ENCODE measurements at regions not wholly inside any gene's neighbourhood (a gene's known extent, or its start where the extent isn't known, plus 50 kb on each side); places are given as distances from the start of the nearest gene placed in this dataset.
"Not testable (repeated sequence)": the region's sequence is repeated elsewhere in the genome, so short reads cannot be mapped to it uniquely, and the experiment has no call there.

DNA sequence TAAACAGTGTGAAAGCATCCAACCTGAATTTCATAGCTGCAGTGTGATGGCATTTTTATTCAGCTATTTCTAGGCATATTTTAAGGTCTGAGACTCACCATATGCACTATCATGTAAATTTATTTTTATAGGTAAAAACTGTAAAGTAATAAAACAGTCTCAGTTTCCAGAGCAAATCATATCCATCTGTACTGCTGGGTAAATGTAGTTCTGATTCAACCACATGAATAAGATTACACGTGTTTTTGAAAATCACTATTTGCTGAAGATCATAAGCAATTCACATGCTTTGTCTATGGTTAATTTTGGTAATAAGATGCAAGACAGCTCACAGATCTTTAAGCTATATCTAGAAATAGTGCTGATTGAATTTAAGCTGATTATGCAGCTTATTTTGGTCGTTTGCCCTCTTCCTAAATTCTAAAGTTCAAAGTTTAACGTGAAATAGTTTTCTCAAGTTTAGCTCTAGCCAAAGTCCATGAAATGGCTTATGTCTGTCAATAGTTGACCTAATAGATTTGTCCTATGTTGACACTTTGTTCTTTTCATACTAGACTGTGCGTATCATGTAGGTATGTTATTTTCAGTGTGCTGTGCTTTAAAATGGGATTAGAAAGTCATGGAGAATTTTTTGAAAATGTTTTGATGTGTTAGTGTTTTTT, 489.0 kb downstream of the USP25 start:
- no peak for DNase-seq (ENCODE audit: low read depth)

DNA sequence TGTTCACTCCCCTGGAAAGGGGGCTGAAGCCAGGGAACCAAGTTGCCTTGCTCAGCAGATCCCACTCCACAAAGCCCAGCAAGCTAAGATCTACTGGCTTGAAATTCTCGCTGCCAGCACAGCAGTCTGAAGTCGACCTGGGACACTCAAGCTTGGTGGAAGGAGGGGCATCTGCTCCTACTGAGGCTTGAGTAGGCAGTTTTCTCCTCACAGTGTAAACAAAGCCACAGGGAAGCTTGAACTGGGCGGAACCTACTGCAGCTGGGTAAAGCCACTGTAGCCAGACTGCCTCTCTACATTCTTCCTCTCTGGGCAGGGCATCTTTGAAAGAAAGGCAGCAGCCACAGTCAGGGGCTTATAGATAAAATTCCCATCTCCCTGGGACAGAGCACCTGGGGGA, 495.0 kb downstream of the USP25 start:
- DNase-seq (ENCODE audit: low read depth), result not testable (repeated sequence)

DNA sequence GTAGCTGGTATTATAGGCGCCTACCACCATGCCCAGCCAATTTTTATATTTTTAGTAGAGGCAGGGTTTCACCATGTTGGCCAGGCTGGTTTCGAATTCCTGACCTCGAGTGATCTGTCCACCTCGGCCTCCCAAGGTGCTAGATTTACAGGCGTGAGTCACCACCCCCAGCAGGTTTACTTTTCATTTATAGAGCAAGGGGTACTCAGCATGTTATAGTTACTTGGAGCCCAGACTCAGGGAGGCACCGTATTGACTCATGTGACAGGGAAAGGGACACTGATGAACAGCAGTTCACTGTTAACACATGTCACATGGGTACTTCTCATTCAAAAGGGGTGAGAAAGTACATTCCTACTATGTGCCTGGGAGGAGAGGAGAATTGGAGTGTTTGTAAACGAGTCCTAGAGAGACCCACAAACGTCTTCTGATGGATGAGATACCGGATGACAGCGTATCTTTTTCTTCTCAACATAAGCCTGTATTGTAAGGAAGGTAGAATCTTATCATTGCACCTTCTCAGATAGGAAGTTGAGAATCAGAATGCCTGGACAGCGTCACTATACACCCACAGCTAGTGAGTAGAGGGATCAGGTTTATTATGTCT, 510.0 kb downstream of the USP25 start:
- peak; percentile 4 for DNase-seq (ENCODE audit: low read depth)

DNA sequence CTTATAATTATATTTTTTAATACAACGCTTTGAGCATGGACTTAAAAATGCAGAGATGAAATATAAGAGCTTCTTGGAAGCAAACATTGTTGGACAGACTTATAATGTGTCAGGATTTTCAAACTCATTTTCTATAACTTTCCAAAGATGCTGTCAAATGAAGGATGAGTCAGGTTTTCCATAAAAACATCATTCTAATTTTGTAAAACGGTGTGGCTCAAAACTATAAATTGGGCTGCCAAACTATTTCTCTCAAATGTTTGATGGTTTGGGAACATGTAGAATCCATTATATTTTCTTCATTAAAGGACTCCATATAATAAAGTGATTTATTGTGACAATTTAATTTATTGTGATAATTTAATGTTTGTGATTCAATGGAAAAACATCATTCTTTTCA, 511.2 kb downstream of the USP25 start:
- DNase-seq (ENCODE audit: low read depth), result no peak

DNA sequence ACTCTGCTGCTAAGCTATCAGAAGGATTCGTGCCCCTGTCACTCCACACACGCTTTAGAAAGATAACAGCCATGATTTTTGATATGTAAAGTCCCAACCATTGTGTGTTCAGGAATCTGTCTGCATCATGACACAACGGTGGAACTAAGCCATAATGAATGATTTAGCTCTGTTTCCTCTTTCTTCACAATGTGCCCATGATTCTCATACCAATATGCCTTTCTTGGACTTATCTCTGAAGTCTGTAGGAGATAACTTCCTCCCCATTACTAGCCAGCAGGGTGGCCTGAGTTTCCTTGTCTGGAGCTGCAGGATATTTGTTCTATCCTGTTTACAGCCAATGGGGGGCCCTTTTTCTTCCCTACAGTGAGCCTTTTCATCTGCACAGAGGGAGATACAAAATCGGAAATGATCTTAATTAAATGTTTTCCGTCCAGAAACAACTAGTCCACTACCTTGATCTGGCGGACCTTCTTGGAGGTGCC, 511.7 kb downstream of the USP25 start:
- peak; percentile 77 for DNase-seq (ENCODE audit: low read depth)

DNA sequence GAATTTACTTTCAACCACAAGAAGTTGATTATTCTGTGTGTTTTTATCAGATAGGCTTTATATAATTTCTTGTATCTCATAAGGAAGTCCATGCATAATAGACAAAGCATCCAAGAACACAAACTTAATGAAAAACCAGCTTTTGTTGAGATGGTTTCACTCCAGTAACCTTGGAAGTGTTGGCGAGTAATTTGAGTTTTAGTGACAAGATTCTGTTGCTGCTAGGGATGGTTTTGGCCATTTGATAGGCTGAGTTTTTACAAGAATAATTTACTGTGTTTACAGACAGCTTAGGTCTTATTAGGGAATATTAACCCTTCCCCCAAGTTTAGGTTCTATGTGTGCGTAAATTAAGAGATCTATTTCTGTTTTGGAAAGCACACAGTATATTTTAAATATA, 513.6 kb downstream of the USP25 start:
- DNase-seq (ENCODE audit: low read depth), result peak; percentile 4

DNA sequence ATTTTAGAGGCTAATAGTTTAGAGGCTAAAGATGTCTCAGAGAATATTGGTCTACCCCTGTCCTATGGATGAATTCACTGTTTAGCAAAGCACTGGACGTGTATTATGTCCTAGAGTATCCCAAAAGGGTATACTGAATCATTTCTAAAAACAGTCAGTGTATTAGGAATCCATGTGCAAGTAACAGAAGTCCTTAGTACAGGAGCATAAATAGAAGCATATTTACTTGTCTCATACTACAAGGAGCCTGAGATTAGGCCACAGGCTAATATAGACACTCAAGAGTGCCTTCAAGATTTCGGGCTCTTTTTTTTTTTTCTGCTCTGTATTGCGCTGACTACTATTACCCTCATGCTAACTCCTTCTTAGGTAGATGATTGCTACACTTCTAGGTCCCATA, 518.9 kb downstream of the USP25 start:
- no peak for DNase-seq (ENCODE audit: low read depth)

DNA sequence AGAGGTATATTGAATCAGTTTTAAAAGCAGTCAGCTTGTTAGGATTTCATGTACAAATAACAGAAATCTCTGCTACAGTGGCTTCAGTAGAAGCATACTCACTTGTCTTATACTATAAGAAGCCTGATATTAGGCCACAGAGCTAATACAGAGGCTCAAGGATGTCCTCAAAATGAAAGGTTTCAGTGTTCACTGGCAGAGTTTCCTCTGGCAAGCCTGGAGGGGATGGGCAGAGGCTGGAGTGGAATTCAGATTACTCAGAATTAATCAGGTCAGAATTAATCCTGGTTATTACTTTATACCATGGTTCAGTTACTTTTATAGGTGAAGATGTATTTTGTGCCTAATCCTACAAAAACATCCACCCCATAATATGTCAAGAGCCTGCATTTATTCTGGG, 520.5 kb downstream of the USP25 start:
- no peak for DNase-seq (ENCODE audit: low read depth)

DNA sequence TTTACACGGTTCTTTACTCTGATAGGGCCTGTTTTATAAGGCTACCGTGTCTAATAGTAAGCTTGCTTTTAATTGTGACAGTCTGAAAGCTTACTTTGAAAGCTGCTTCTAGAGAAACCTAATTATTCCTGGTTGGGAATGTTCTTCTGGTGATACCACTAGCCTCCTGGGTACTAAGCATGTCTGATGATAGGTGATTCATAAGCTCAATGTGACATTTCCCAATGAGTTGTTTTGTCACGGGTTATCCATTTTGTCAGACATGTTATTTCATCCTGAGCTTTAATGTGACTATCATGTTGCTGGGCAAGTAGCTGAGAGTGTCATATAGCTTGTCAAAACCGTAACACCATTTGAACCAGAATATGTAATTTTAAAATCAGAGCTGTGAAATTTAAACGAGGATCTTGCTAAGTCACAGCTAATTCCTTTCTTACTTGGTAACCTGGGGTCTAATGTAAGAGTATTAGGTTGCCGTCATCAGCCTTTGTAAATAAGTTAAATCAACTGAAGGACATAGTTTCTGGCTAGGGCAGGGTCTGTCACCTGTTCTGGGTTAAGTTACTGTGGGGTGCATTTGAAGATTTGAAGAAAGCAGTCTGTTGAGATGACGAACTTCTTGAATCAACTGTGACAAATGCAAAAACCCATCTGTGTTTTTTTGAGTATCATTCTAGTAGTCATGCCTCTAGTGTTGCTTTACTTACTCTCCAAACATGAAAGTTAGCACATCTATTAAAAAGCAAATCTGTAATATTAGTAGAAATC, 529.2 kb downstream of the USP25 start:
- DNase-seq (ENCODE audit: low read depth), result no peak

DNA sequence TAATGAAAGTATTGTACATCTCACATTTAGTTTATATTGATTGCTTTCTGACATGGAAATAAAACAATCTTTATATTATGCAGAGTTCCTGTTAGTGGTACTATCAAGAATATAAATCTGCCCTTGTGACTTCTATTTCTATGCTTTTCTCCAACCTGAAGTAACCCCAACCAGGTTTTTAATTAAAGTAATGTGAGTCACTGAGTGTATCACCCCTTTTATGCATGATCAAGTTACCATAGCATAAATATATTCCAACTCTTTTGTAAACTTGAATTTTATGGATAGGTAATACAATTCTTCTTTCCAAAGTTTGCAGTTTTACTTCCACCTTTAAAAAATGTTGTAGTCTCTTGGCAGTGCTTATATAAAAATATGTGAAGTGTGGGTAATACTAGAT, 532.3 kb downstream of the USP25 start:
- no peak for DNase-seq (ENCODE audit: low read depth)

DNA sequence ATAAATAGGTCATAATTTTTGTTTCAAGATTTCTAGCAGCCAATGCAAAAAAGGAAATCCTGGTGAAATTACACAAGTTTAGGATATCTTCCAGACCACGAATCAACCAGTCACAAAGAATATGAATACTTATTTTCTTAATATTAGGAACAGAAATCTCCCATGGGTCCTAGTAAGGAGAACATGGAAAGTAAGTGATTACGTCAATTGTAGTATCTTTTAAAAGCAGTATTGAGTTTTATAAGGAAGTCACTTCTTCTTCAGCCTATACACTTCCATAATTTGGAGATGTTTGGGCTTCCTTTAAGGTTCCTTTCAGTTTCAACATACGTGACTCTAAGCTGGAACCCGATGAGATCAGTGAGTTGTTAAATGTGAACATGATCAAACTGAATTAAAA, 534.5 kb downstream of the USP25 start:
- no peak for DNase-seq (ENCODE audit: low read depth)

DNA sequence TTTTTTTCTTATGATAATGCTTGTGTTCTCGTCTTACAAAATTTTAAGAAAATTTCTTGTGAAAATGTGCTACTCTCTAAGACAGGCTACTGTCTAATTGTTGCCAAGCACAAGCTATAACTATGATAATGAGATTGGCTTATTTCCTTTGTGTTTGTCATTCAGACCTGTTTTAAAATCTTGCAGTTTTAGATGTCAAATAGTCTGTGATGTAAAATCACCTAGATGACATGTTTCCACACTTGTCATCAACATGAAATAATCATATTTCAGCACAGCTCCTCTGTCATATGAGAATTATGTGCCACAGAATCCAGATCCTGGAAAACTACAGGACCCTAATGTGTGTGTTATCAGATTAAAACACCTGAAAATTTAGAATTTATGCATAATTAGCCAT, 539.7 kb downstream of the USP25 start:
- no peak for DNase-seq (ENCODE audit: low read depth)

DNA sequence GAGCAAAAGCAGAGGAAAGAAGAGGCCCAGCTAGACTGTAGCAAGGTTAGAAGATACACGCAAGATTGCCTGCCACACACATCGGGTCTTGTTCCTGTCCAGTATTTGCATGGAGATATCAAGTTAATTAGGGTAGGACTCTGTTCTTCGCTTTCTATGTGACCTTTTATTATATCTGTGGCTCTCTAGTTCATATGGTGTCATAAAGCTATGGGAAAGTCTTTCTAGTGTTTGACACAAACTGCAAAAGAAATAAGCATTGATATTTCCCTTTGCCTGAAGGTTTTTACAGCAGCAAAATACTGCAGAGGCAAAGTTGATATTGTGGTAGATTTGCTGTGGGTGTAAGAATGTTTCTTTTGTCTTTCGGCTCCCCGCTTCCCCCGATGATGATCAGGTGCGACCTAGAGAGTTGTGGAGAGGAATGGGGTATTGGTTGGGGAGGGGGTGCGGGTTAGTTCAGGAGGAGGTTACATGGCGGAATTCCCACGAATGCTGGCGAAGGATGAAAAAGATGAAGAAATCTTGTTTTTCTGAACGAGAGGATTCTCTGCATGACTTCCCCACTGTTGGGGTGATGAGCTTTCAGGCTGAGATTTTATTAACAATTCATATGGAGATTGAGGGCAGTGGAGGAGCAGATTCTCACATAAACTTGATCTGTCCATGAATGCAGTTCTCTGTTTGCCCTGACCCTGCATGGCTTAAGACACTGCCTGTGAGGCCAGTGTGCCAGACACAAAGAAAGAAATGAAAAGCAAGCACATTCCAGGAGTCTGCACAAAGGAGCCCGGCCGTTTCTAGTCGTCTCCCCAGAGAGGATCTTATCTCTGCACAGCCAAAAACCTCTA, 550.2 kb downstream of the USP25 start:
- DNase-seq (ENCODE audit: low read depth), result no peak

DNA sequence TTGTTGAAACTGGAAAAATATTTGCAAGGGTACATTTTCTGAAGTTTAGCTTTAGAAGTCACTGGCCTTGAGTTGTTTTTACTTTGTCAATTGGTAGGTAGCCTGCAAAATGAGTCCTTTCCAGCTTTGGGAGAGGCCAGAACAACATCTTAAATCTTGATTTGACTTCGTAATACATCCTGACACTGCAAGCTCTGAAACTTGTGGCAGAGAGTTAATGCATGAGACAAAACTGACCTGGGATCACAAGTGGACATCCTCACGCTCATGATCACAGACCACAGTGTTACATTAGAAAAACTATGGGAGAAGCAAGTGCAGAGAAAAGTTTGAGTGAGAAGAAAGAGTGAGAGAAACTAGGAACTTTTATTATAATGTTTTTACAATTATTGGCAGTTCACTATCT, 550.9 kb downstream of the USP25 start:
- DNase-seq (ENCODE audit: low read depth), result no peak

DNA sequence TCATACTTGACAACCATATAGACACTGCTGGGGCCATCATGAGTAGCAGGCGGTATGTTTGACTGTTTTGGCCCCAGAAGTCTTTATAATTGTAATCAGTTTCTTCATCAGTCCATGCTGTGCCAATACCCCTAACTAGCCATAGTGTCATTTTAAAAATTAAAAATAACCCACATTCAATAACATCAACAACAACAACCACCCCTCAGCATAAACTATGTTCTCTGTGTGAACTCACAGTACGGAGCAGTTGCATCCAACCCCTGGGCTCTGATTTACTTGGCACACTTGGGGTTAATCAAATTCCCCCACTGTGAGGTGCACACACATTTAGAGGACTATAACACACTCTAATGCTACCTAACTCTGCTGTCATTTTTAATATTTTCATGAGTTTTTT, 553.7 kb downstream of the USP25 start:
- no peak for DNase-seq (ENCODE audit: low read depth)

DNA sequence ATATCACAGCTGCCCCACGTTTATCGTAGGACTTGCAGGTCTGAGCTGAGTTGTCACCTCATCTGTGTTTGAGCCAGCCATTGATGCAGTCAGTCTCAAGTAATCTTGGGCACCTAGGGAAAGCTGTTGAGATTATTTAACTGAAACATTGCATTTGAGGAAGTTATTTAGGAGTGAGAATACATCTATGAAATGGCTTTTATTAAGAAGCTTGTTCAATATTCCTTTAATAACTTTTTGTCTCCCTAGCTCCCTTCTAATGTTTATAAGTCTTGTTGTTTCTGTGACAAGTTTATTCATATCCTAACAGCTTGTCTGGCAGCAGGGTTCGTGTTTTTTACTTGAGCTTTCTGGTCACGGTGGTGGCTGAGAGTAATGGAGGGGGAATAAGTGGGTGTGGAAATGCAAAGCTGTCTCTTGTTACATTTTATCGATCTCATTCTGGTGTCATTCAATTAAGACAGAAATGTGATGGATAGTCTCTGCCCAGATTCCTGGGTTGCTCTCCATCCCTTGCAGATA, 555.9 kb downstream of the USP25 start:
- DNase-seq (ENCODE audit: low read depth), result no peak

DNA sequence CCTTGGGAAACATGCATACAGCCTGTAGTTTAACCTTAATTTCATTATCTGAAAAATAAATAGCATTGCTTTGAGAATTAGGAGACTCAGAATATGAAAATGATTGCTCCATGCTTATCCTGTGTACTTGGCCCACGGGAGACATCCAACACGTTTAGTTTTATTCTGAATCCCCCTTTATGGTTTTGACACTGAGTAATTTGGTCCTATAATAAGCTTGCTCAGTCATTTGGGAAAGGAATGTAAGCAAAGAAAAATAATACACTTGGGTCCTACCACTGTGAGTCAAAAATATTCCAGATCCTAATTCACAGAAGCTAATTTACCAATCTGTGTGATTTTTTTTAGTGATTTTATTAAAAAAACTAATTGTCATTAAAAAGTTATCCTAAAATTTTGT, 557.3 kb downstream of the USP25 start:
- no peak for DNase-seq (ENCODE audit: low read depth)

DNA sequence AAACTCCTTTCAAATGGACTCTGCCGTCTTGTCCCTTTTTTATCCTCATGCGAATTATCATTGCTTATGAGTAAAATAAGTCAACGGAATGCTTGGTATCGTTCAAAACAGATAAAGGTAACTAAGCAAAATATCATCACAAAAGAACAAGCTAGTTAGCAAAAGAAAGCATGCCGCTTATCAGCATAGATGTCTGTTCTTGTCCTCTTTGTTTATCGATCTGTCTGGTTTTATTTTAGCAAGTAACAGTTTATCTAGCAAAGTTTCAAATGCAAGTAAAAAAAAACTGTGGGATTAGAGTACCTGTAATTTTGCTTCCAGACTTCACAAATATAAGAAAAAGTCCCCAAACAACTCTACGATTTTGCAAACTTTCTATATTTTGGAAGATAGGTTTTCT, 561.5 kb downstream of the USP25 start:
- DNase-seq (ENCODE audit: low read depth), result no peak

DNA sequence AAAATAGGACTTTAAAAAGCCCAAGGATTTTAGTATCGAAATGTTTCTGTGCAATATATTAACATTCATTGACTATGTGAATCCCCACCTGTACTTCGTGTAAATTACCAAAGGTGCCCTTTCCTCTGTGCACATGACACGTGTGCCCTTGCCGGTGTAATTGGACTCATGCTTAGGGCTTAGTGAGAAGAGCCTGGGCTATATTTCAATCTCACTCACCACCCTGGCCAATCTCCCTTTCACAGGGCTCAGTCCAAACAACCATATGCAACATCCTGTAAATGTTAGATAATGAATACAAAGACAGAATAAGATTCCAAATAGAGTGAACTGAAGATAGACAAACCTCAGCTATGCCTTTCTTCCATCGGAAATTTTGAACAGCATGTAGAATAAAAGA, 564.3 kb downstream of the USP25 start:
- DNase-seq (ENCODE audit: low read depth), result no peak

DNA sequence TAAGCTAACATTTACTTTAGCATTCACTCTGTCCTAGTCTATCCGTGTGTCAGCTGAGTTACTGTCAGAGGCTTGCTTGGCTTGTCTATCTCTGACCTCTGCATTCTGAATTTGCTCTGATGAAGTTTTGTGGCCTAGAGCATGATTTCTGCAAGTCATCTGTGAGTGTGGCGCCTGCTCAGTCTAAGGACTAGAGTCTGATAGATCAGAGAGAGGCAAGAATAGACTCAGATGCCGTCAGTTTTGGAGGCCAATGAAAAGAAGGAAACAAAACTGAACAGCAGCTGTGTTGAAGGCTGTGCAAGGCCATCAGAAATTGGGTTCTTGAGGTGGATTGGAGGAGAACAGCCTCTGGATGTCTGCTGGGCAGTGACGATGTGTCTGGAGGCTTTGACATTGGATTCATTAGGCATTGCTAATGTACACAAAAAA, 573.1 kb downstream of the USP25 start:
- DNase-seq (ENCODE audit: low read depth), result no peak

DNA sequence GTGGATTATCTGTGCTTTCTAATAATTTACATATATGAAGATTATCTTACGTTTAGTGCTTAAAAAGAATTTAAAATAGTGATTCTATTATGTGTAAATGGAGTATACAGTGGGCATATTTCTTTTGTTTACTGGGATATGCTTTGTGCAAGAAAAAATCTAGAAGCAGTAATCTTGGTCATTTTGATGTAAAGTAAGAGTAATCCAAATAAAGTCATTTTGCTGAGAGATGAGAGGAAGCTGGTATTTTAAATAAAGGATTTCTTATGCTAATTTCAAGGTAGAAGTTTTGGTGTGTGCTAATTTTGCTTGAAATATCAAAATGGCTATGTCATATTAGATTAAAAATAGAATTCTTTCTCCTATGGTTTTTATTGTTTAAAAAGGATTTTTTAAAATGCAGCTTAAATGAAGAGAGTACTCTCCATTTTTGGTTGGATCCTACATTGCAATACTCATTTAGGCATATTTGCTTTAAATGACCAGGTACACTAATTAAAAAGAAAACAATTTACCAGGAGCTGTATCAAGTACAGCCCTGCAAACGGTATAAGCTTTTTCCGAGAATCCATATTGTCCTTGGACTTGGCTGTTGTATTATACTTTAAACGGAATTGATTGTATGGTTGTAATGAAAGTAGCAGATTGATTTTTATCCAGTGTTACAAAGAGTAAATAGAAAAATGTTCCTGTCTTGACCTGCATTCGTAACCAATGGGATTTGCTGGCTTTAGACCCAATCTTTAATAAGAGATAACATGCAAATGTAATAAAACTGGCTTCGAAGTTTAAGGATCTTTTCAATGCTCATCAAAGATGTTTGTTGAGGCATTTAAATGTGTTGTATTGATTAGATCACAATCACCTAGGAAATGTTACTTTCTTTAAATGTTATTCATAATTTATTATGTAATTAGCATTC, 574.7 kb downstream of the USP25 start:
- no peak for DNase-seq (ENCODE audit: low read depth)

All from CMK (cell line).